Left lung (tissue), 4 donors: ENCODE measurements at regions not wholly inside any gene's neighbourhood (a gene's known extent, or its start where the extent isn't known, plus 50 kb on each side); places are given as distances from the start of the nearest gene placed in this dataset.

ENCODE experiments used
- ATAC-seq: fragments of 200-7000 bp; cut with Tn5 transposase; one replicate; pipeline ENCODE4 v1.9.1; 2020; ENCODE audit warnings: moderate library complexity
- DNase-seq, 4 donors: peaks; one replicate each; pipeline ENCODE4 v3.0.0-alpha.2; 2013 to 2020
- H3K27ac ChIP-seq, 2 donors: fragments of 200-600 bp; sonication (generic) in 1 of 2; one replicate each; pipeline versions ENCODE4 v1.5.0 to v1.8.0; 2020 to 2021
- H3K27me3 ChIP-seq, 2 donors: fragments of 200-600 bp; sonication (generic) in 1 of 2; one replicate each; pipeline versions ENCODE4 v1.5.0 to v1.8.0; 2020 to 2021
- H3K36me3 ChIP-seq, 2 donors: fragments of 200-600 bp; sonication (generic) in 1 of 2; one replicate each; pipeline versions ENCODE4 v1.5.0 to v1.8.0; 2020 to 2021
- H3K4me1 ChIP-seq, 2 donors: fragments of 200-600 bp; one replicate each; pipeline ENCODE4 v1.8.0; 2021
- H3K4me3 ChIP-seq, 2 donors: fragments of 200-600 bp; sonication (generic) in 1 of 2; one replicate each; pipeline versions ENCODE4 v1.5.0 to v1.8.0; 2020 to 2021; ENCODE audit warnings: mild to moderate bottlenecking in 1 of 2
- H3K9me3 ChIP-seq, 2 donors: fragments of 200-600 bp; sonication (generic) in 1 of 2; one replicate each; pipeline versions ENCODE4 v1.5.0 to v1.8.0; 2020 to 2021
- intact Hi-C, 2 donors: fragments of 100-400 bp; cut with DNase I; formaldehyde crosslinking; loops; one replicate each; pipeline versions ENCODE4 v1.11.2 to v1.14.2; 2022
- TF ChIP-seq, protein P1 (sequence below), 2 donors: fragments of 200-600 bp; sonication (generic) in 1 of 2; IDR thresholded peaks; one replicate each; pipeline versions ENCODE4 v1.5.0 to v1.8.0; 2021; ENCODE audit warnings: antibody characterized with exemption in 2 of 2
- donor health status: DM: no; HTN: yes; CAD: no.
- donor health status: DM: no; HTN: no; CAD: no.

DNA sequence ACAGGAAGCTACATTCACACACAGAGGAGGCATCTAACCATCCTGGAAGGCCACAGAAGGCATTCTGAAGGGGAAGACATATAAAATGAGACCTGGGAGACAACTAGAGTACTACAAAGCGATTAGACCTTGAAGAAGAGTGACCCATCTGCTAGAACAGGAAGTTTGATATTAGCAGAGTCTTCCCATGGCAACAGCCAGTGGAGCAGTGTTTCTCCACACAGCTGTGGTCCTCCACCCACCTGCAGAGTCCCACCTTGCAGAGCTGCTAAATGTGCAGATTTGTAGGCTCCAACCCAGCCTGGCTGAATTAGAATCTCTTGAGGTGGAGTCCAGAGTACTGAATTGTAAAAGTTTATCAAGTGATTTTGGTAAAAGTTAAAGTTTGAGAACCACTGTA, 267.0 kb downstream of the CETN3 start:
- TF ChIP-seq, protein P1, sequence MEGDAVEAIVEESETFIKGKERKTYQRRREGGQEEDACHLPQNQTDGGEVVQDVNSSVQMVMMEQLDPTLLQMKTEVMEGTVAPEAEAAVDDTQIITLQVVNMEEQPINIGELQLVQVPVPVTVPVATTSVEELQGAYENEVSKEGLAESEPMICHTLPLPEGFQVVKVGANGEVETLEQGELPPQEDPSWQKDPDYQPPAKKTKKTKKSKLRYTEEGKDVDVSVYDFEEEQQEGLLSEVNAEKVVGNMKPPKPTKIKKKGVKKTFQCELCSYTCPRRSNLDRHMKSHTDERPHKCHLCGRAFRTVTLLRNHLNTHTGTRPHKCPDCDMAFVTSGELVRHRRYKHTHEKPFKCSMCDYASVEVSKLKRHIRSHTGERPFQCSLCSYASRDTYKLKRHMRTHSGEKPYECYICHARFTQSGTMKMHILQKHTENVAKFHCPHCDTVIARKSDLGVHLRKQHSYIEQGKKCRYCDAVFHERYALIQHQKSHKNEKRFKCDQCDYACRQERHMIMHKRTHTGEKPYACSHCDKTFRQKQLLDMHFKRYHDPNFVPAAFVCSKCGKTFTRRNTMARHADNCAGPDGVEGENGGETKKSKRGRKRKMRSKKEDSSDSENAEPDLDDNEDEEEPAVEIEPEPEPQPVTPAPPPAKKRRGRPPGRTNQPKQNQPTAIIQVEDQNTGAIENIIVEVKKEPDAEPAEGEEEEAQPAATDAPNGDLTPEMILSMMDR (IDR thresholded peaks at IDR 0.05) = no peak
- ATAC-seq (no peak), DNase-seq (no peak)
- no peaks in the 10 kb centered on the region for H3K4me1 ChIP-seq
- H3K9me3 ChIP-seq = peaks cover 0 to 5% of the 10 kb centered on the region in 2 donors
- intact Hi-C loops = no loop called here
- H3K4me3 ChIP-seq = no peak overlapping the region
- H3K36me3 ChIP-seq = no peaks in the 10 kb centered on the region
- H3K27me3 ChIP-seq = no peaks in the 10 kb centered on the region
- H3K27ac ChIP-seq = no peak overlapping the region

DNA sequence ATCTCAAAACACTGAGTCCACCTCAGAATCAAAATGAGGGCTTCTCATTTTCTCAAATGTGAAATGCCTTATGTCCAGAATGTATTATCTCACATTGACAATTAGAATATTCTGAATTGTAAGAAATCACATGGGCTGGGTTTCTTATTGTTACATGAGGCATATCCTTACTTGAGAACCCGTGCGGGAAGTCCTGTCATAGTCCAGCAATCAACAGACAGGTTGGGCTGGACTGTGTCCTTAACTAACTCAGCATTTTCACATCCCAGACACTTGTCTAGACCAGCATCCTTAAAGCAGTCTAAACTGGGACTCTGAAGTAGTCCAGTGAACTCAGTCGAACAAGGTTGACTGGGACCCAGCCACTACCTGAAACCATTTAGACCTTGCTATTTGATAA, 267.6 kb downstream of the CETN3 start:
- DNase-seq (no peak), ATAC-seq (no peak)
- H3K4me3 ChIP-seq = no peak overlapping the region
- H3K36me3 ChIP-seq = no peaks in the 10 kb centered on the region
- peaks cover 0 to 3% of the 10 kb centered on the region in 2 donors for H3K9me3 ChIP-seq
- no peaks in the 10 kb centered on the region for H3K4me1 ChIP-seq
- intact Hi-C loops = no loop called here
- no peak overlapping the region for H3K27ac ChIP-seq
- TF ChIP-seq, protein P1 (IDR thresholded peaks at IDR 0.05) = no peak
- no peaks in the 10 kb centered on the region for H3K27me3 ChIP-seq

DNA sequence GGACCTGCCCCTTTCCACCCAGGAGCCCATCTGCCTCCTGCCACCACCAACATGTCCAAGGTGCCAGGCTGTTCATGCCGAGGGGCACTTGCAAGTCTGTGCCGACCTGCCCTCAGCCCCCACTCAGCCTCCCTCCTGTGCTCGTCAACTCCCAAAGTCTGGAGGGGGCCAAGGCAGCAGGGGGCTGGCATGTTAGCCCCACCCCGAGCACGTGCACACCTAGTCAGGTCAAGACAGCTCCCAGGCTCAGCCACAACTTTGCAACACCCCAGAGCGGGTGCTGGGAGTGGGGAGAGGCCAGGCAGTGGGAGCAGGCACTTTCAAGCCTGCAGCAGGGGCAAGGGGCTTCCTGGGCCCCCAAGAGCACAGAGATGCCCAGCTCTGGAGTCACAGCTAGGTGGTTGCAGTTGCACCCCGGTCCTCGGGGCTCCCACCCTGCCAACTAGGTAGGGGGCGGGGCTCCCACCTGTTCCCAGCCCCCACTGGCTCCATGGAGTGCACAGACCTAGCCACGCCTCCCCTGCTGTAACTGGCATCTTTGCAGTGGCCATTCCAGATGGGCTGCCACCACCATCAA, 272.5 kb downstream of the CETN3 start:
- Histone ChIP-seq H3K4me3 (no peak overlapping the region), H3K9me3 (no peaks in the 10 kb centered on the region), H3K27ac (no peak overlapping the region), H3K36me3 (no peaks in the 10 kb centered on the region), H3K4me1 (no peaks in the 10 kb centered on the region), H3K27me3 (no peaks in the 10 kb centered on the region)
- intact Hi-C loops = no loop called here
- TF ChIP-seq, protein P1 (IDR thresholded peaks at IDR 0.05) = no peak
- DNase-seq (peak in 1 of 4 donors; percentile 59), ATAC-seq (no peak)

DNA sequence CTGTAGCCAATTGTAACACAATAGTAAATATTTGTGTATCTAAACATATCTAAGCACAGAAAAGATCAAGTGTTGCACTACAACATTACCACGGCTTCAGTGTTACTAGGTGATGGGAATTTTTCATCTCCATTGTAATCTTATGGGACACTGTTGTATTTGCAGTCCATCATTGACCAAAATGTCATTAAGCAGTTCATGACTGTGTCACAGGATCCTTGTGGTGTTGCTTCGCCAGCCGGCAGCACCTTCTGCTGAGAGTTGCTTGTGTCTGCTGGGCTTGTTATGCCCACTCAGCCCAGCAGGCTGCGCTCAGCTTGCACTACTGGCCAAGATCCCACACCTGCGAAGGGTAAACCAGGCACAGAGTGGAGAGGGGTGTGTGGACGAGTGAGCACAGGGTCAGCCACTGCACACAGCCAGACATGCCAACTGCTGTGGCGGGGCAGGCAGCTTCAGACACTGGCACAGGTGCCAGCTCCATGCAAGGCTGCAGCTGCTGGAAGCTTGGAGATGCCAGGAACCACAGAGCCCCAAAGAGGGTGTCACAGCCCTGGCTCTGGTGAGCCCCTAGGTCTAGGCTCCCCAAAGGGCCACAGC, 273.7 kb downstream of the CETN3 start:
- no peaks in the 10 kb centered on the region for H3K4me1 ChIP-seq
- intact Hi-C loops = no loop called here
- no peak for ATAC-seq
- no peaks in the 10 kb centered on the region for H3K36me3 ChIP-seq
- DNase-seq = peak in 1 of 4 donors; percentile 59
- H3K9me3 ChIP-seq = no peaks in the 10 kb centered on the region
- TF ChIP-seq, protein P1 (IDR thresholded peaks at IDR 0.05) = no peak
- H3K27me3 ChIP-seq = no peaks in the 10 kb centered on the region
- no peak overlapping the region for H3K27ac ChIP-seq
- H3K4me3 ChIP-seq = no peak overlapping the region

DNA sequence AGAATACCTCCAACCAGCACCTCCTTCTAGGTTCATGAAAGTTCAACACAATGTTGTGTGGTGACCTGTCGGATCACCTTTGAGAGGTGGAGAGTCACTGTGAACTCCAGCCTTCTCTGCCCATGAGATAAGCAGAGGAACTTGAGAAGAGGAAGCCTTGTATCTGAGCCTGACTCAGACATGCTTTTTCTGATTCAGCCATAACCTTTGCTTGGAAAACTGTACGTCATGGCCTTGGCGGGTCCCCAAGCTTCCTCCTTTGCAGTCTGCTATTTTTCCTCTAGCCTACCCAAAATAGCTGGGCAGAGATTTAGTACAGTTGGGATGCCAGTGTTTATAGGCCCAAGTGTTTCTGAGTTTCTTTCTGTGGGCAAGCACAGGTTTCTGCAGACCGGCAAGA, 274.7 kb downstream of the CETN3 start:
- TF ChIP-seq, protein P1 (IDR thresholded peaks at IDR 0.05) = no peak
- Histone ChIP-seq H3K27me3 (no peaks in the 10 kb centered on the region), H3K27ac (no peak overlapping the region), H3K9me3 (no peaks in the 10 kb centered on the region), H3K36me3 (no peaks in the 10 kb centered on the region), H3K4me3 (no peak overlapping the region), H3K4me1 (no peaks in the 10 kb centered on the region)
- intact Hi-C loops = no loop called here
- DNase-seq (peak in 2 of 4 donors; percentile 13 to 63), ATAC-seq (peak; percentile 66)
